Common myeloid progenitor, CD34-positive (primary cell): ENCODE measurements at regions not wholly inside any gene's neighbourhood (a gene's known extent, or its start where the extent isn't known, plus 50 kb on each side); places are given as distances from the start of the nearest gene placed in this dataset.
"Not testable (repeated sequence)": the region's sequence is repeated elsewhere in the genome, so short reads cannot be mapped to it uniquely, and the experiment has no call there.

Experiments
- CTCF ChIA-PET: fragments of 350-600 bp; sonication (Branson Sonifier 250); formaldehyde crosslinking; loops from one replicate; lab custom pipeline; 2021; ENCODE audit warnings: antibody characterized with exemption; lab: Charles Lee
- POLR2A ChIA-PET: fragments of 350-600 bp; sonication (Branson Sonifier 250); formaldehyde crosslinking; loops from one replicate; lab custom pipeline; 2021; ENCODE audit warnings: antibody characterized with exemption; lab: Charles Lee
- DNase-seq, 3 donors: peaks; one replicate each; pipeline versions ENCODE4 v3.0.0 to v3.0.0-alpha.2; 2013
- H3K27ac ChIP-seq, 2 experiments: 1 replicate in 1 of 2; 2 replicates in 1 of 2; pipeline ENCODE4 v1.7.0; 2013; ENCODE audit warnings: inconsistent platforms in 2 of 2, low read length in 2 of 2, mild to moderate bottlenecking in 2 of 2, low read depth in 1 of 2, moderate library complexity in 1 of 2; ENCODE audit not compliant: severe bottlenecking in 2 of 2, insufficient read depth in 1 of 2, poor library complexity in 1 of 2
- H3K27me3 ChIP-seq, 5 experiments: replicated peaks in 2 of 5; 1 replicate in 3 of 5; 2 replicates in 2 of 5; pipeline versions ENCODE4 v1.6.1 to v1.7.0; 2013; ENCODE audit warnings: low read length in 4 of 5, mild to moderate bottlenecking in 2 of 5, moderate library complexity in 2 of 5, inconsistent platforms in 1 of 5; ENCODE audit not compliant: insufficient read depth in 5 of 5, control insufficient read depth in 4 of 5
- H3K36me3 ChIP-seq, 4 experiments: 1 replicate in 2 of 4; 2 replicates in 2 of 4; pipeline versions ENCODE4 v1.6.1 to v1.7.0; 2013; ENCODE audit warnings: low read length in 3 of 4, control low read depth in 1 of 4, mild to moderate bottlenecking in 1 of 4; ENCODE audit not compliant: control insufficient read depth in 4 of 4, insufficient read depth in 4 of 4
- H3K4me1 ChIP-seq, 4 experiments: 1 replicate in 3 of 4; 2 replicates in 1 of 4; pipeline versions ENCODE4 v1.6.1 to v1.7.1; 2013; ENCODE audit warnings: low read length in 3 of 4, mild to moderate bottlenecking in 3 of 4, control low read depth in 1 of 4, inconsistent platforms in 1 of 4, moderate library complexity in 1 of 4; ENCODE audit not compliant: control insufficient read depth in 4 of 4, insufficient read depth in 4 of 4; ENCODE audit errors: control extremely low read depth in 1 of 4
- H3K4me3 ChIP-seq, 7 experiments: 1 replicate in 4 of 7; 2 replicates in 3 of 7; pipeline versions ENCODE4 v1.5.1 to v1.7.0; 2013; ENCODE audit warnings: mild to moderate bottlenecking in 7 of 7, low read length in 6 of 7, moderate library complexity in 6 of 7, inconsistent platforms in 2 of 7, low read depth in 2 of 7, control low read depth in 1 of 7; ENCODE audit not compliant: insufficient read depth in 4 of 7, control insufficient read depth in 1 of 7; ENCODE audit errors: extremely low read depth in 1 of 7
- H3K9me3 ChIP-seq, 5 experiments: 1 replicate in 4 of 5; 2 replicates in 1 of 5; pipeline versions ENCODE4 v1.6.1 to v1.7.1; 2013; ENCODE audit warnings: low read length in 4 of 5, mild to moderate bottlenecking in 2 of 5, inconsistent platforms in 1 of 5, low read depth in 1 of 5, moderate library complexity in 1 of 5; ENCODE audit not compliant: control insufficient read depth in 4 of 5, insufficient read depth in 2 of 5; ENCODE audit errors: control extremely low read depth in 1 of 5
- WGBS: methylation state at CpG from one replicate; pipeline ENCODE4 v1.1.5; 2013; ENCODE audit not compliant: insufficient coverage; 5-methylcytosine and 5-hydroxymethylcytosine counted together

DNA sequence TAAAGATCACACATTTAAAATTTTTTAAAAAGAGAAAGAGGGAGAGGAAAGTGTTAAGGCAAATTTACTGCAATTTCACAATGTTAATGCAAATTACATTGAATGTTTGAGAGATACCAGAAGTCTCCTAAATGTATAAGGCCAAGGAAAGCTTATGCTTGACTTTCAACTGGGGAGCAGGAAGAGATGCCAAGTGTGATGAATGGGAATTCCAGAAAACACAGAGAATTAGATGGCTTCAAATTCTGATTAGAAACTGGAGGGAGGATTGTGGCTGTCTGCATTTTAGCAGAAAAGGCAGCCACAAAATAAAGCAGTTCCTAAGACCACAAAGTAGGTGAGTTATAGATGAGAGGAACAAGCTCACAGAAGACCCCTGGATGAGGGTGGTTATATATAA, 328.3 kb upstream of the CITED2 start:
- CTCF ChIA-PET = no interaction called here
- Histone ChIP-seq H3K4me1 (no peaks in the 10 kb centered on the region), H3K4me3 (no peak overlapping the region), H3K36me3 (no peaks in the 10 kb centered on the region), H3K9me3 (peaks cover 0 to 15% (median 0%) of the 10 kb centered on the region in 5 experiments), H3K27me3 (no peaks in the 10 kb centered on the region), H3K27ac (no peak overlapping the region)
- POLR2A ChIA-PET = no interaction called here
- DNase-seq = no peak

DNA sequence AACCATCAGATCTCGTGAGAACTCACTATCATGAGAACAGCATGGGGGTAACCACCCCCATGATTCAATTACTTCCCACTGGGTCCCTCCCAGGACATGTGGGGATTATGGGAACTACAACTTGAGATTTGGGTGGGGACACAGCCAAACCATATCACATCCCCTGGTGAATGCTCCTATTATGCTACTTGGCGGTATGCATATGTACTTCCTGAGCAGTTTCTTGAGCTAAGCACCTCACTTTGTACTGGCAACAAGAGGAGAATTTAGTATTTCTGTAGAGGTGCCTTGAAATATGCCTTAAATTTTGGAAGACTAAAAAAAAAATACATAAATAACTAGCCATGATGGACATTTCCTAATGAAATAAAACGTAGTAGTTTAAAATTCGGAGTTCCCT, 327.2 kb upstream of the CITED2 start:
- Histone ChIP-seq H3K36me3 (no peaks in the 10 kb centered on the region), H3K27me3 (no peaks in the 10 kb centered on the region)

DNA sequence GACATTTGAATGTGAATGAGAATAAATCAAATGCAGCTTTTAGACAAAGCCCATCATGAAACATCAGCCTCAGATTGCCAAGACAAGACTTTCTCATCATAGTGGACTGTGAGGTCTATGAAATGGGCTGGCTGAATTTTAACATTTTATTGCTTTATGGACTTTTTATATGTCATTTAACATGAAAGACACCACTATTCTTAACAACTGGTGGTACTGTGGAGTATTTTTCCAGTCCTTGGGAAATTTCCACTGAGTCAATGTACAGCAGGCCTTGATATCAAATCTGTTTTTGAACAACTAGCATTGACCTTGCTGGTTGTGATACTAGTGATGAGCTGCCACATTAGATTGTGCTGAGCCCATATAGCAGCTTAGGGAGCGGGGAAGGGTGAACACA, 326.6 kb upstream of the CITED2 start:
- Histone ChIP-seq H3K4me3 (no peak overlapping the region), H3K27me3 (no peaks in the 10 kb centered on the region), H3K27ac (no peak overlapping the region), H3K36me3 (no peaks in the 10 kb centered on the region), H3K9me3 (peaks cover 0 to 15% (median 0%) of the 10 kb centered on the region in 5 experiments), H3K4me1 (peaks cover 0 to under 1% (median 0%) of the 10 kb centered on the region in 4 experiments)
- ChIA-PET POLR2A (no interaction called here), CTCF (no interaction called here)
- WGBS = 100% methylated on average over 1 of the region's 1 CpG
- no peak for DNase-seq

More for the DNA sequence above, 327.2 kb upstream of the CITED2 start:
- POLR2A ChIA-PET = no interaction called here
- DNase-seq = no peak
- no peak overlapping the region for H3K4me3 ChIP-seq
- no peaks in the 10 kb centered on the region for H3K4me1 ChIP-seq
- WGBS = no CpG with 5 or more reads among the region's 4 CpGs
- H3K27ac ChIP-seq = no peak overlapping the region
- H3K9me3 ChIP-seq = peaks cover 0 to 15% (median 0%) of the 10 kb centered on the region in 5 experiments
- CTCF ChIA-PET = no interaction called here

DNA sequence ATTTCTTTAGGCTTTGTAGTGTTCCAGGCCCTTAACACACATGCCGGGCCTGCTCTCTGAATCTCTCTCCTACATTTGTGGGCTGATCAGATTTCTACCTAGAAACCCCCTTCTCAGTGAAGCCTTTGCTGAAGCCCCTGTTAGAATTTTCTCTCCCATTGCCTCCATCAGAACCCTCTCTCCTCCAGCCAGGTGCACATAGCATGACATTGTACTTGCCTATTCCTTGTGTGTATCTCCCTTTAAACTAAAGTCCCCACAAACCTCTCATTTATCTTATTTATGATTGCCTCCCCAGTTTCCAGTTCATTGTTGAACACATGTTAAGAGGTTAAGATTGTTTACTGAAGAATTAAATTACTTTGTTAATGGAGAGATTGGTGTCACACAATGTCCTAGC, 325.5 kb upstream of the CITED2 start:
- no peak for DNase-seq
- ChIA-PET CTCF (interaction anchor here (0.9 kb wide), 1 partner anchor 13 kb away, joined by 3 read pairs; no protein-coding TSS in a partner anchor), POLR2A (no interaction called here)
- Histone ChIP-seq H3K27me3 (no peaks in the 10 kb centered on the region), H3K4me1 (peaks cover 0 to 7% (median 0%) of the 10 kb centered on the region in 4 experiments), H3K27ac (no peak overlapping the region), H3K36me3 (no peaks in the 10 kb centered on the region), H3K9me3 (peaks cover 0 to 4% (median 0%) of the 10 kb centered on the region in 5 experiments), H3K4me3 (no peak overlapping the region)
- 100% methylated on average over 1 of the region's 1 CpG for WGBS

DNA sequence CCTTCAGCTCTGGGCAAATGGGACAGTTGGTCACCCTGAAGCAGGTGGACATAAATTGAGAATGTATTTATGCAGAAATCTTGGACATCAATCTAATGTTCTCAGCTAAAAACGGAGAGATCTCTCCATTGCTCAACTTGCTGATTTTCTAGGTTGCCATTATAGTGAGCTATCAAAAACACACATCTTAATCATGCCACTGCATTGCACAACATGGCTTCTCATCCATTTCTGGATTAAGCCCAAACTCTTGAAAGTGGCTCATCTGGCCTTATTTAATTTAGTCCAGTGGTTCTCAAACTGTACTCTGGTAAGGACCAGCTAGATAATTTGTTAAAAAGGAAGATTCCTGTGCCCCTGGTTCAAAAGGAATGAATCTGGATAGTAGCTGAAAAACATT, 324.9 kb upstream of the CITED2 start:
- Histone ChIP-seq H3K36me3 (no peaks in the 10 kb centered on the region), H3K27me3 (no peaks in the 10 kb centered on the region), H3K27ac (no peak overlapping the region), H3K4me3 (no peak overlapping the region), H3K4me1 (peaks cover 0 to 7% (median 0%) of the 10 kb centered on the region in 4 experiments), H3K9me3 (peaks cover 0 to 2% (median 0%) of the 10 kb centered on the region in 5 experiments)
- WGBS = no CpG with 5 or more reads among the region's 1 CpG
- ChIA-PET CTCF (no interaction called here), POLR2A (no interaction called here)
- DNase-seq = no peak

DNA sequence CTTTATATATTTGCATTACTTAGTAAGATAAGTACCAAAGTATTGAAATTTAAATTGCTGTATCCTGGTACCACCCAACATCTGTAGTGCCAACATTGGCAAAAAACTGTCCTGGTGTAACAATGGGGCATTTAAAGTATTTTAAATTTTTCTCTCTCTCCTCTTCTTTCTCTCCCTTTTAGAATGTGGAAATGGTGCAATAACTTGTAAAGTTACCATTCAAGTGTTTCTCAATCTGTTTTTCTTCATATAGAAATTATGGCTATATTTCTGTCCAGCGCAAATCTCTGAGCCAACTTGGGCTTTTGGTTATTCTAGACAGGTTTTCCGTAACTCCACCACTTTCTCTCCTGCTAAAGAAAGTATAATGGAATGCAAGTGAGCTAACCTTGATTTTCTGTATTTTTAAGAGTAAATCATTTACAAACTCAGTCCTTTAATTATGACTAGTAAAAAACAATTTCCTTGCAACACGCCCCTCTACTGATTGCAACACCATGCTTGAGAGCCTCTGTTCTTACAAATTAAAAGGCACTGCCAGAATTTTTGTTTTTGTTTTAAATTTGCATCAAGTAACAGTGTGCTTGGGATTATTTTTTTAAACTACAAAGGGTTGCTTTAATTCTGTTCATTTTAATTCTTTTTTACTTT, 324.2 kb upstream of the CITED2 start:
- peaks cover 0 to 7% (median 0%) of the 10 kb centered on the region in 4 experiments for H3K4me1 ChIP-seq
- CTCF ChIA-PET = no interaction called here
- POLR2A ChIA-PET = no interaction called here
- H3K27ac ChIP-seq = no peak overlapping the region
- no peaks in the 10 kb centered on the region for H3K36me3 ChIP-seq
- H3K27me3 ChIP-seq = no peaks in the 10 kb centered on the region
- peaks cover 0 to 2% (median 0%) of the 10 kb centered on the region in 5 experiments for H3K9me3 ChIP-seq
- no peak overlapping the region for H3K4me3 ChIP-seq
- 100% methylated on average over 1 of the region's 3 CpGs for WGBS
- DNase-seq = no peak

DNA sequence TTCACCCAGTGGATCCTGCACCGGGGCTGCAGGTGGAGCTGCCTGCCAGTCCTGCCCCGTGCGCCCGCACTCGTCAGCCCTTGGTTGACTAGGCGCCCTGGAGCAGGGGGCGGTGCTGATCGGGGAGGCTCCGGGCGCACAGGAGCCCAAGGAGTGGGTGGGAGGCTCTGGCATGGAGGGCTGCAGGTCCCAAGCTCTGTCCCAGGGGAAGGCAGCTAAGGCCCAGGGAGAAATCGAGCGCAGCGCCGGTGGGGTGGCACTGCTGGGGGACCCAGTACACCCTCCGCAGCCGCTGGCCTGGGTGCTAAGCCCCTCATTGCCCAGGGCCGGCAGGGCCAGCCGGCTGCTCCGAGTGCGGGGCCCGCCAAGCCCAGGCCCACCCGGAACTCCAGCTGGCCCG, 323.4 kb upstream of the CITED2 start:
- H3K9me3 ChIP-seq, CTCF ChIA-PET, DNase-seq, H3K36me3 ChIP-seq, H3K27ac ChIP-seq, H3K4me1 ChIP-seq, POLR2A ChIA-PET, H3K27me3 ChIP-seq, H3K4me3 ChIP-seq: not testable (repeated sequence)
- 98% methylated on average over 13 of the region's 23 CpGs for WGBS
